OCI-M1 (cell line): ENCODE measurements at regions not wholly inside any gene's neighbourhood (a gene's known extent, or its start where the extent isn't known, plus 50 kb on each side); places are given as distances from the start of the nearest gene placed in this dataset.

ENCODE experiments used
- DNase-seq: peaks from one replicate; lab custom pipeline; 2025; lab: John Stamatoyannopoulos, UW

DNA sequence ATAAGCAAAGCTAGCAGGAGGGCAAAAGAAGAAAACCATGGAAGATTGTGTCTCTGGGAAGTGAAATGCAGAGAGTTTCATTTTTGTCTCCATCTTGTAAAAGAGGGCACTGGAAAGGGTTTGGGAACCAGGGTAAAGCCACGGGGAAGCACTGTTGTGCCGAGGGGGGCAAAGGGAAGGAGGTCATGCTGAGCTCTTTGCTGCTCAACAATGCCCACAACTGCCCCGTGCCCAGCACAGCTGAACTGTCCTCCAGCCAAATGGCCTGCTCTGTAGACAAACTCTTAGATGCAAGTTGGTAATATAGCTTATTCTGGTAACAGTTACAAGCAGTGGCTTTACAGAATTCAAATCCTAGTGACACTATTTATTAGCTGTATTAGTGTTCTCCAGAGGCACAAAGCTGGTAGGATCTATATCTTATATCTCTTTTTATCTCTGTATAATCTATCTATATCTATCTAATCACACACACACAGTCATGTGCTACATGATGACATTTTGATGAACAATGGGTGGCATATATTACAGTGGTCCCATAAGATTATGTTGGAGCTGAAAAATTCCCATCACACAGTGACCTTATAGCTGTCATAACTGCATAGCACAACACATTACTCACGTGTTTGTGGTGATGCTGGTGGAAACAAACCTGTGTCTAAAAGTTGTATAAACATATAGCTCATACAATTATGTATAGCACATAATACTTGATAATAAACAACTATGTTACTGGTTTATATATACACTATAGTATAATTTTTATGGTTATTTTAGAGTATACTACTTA lies 203.4 kb upstream of the DDHD1 start:
- DNase-seq: no peak

DNA sequence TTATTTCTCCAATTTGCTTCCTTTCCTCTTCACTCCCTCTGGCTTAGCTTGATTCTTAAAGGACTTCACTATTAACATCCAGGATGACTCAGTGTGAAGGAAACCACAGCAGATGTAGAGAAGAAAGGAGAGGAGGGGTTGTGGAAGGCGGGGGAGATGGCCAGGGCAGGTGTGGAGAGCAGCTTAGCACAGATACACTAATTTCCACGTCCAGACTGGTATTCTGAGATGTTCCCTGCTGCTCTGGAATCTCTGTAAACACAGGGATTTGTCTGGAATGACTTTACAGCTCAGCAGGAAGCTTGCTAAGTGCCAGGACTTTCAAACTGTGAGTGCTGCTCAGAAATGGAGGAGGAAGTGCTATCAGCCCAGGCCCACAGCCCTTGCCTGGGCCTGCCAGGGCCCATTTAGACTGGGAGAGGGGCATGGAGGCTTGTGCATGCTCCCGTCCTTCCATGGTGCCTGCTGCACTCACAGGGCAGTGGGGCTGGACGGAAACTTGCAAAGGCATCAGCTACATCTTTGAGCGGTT lies 202.5 kb upstream of the DDHD1 start:
- DNase-seq: peak; percentile 19

DNA sequence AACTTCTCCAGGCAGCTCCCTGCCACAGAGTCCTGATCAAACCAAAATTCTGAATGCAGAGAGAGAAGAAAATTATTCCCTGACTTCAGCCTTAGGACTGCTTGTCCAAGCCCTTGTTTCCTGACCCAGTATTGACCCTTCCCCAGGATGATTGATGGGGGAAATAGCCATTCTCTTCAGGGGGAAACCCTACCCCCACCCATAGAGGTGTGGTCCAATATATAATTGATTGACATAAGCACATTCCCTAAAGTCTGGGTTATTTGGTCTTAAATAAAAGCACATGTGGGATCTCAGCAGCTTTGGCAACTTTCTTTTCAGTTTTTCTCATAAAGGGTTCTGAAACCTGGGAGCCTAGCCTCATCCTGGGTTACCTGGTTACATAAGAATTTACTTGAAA lies 201.2 kb upstream of the DDHD1 start:
- DNase-seq: no peak

DNA sequence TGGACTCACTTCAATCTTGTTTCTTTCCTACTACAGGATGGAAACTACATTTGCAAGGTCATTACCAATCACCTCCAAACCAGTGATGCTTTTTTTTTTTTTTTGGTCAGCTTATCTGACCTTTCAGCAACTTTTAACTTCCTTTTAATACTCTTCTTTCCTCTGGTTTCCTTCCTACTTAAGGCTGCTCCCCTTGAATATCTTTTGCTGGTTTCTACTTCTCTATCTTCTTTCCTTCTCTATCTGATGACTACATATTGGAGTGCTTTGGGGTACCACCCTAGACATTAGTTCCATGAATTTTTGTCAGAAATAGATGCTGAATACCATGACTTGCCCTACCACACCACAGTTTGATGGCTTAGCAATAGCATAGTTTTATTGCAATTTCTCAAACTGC lies 197.7 kb upstream of the DDHD1 start:
- DNase-seq: peak; percentile 26

DNA sequence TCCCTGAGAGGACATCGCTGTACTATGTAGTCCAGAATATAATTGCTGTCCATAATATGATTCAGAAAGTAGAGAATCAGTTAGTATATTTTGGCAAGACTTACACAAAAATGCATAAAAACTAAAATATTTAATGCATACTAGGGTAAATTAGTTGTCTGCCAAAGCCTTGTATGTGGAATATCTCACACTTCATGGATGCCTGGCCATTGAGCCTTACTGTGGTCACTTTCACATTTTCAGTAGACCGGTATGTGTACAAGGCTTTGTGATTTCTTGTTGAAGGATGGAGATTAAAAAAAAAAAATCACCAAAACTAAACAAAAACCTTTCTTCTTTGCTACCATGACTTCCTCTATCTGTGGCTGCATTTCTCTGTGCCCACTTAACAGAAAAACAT lies 197.3 kb upstream of the DDHD1 start:
- no peak for DNase-seq

DNA sequence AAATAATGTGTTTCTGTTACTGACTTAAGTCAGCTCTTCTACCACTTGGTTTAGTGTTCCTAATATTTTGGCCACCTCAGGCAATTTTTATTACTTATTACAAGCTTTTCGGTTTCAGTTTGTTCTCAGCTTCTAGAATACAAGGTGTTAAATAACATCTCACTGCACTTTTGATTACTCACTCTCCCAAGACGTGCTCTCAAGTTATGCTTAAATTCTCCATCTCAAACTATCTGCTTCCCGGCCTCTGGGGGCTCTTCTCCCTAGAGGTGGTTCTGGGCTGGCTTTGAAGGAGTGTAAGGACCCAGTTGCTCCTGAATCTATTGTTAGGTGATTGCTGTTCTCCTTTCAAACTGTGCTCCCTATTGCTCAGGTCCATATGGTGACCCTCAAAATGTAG lies 193.9 kb upstream of the DDHD1 start:
- DNase-seq: no peak

DNA sequence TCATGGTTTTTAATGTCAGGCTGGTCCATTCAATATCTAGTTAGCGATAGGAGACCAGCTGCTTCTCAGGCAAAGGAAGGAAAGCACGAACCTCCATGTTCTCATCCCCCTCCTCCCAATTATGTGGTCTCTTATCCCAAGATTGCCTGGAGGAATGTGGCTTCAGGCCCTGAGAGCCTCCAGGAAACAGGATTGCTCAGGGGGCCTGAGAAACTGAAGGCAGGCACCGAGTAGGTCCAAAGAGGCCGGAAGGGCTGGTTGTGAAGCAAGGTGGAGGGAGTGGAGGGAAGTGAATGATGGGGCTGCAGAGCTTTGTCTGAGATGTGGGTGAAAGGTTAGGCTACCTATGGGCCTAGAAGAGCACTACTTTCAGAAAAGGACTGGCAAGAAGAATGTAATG lies 188.2 kb upstream of the DDHD1 start:
- no peak for DNase-seq

DNA sequence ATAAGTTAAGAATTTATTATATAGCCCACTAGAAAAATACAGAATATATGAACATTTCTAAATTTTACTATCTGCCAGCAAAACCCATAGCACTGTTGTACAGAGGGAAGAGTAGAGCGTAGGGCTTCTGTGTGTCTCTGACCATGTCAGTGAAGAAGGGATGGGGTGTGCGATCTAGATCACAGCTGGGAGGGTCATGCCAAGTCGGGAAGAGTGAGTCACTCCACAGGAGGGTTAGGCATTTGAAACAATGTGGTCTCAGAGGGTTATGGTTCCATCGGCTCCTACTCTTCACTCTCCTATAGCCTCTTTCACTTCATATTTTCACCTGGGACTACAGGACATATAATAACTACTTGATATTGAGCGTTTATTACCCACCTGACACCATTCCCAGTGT lies 185.1 kb upstream of the DDHD1 start:
- no peak for DNase-seq

DNA sequence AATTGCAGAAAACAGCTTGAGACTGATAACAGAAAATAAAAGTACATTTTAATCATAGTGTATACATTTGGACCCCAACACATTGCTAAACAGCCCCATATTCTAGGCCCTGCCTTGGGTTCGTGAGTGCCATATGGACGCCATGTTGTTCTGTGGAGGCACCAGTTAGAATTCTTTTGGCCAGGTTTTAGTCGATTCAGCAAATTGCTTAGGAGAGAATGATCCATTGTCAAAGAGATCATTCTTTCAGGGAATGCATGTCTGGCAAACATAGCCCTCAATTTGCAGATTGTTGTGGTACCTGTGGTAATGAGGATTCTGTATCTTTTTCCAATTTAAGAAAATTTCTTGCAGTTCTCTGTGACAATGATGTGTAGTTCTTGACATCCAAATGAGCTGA lies 183.6 kb upstream of the DDHD1 start:
- no peak for DNase-seq

DNA sequence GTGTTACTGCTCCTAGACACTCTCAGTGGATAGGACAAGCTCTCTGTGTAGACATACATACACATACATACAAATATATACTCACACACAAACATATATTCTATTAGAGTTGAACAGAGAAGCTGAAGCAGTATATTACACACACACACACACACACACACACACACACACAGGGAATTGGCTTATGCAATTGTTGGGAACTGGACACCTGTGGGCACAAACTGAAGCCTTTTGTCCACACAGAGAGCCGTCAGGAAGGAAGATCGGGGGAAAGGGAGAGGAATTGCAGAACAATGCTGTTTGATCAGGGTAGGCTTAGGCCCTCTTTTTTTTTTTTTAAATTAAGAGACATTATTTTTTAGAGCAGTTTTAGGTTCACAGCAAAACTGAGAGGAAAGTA lies 180.7 kb upstream of the DDHD1 start:
- DNase-seq: no peak

DNA sequence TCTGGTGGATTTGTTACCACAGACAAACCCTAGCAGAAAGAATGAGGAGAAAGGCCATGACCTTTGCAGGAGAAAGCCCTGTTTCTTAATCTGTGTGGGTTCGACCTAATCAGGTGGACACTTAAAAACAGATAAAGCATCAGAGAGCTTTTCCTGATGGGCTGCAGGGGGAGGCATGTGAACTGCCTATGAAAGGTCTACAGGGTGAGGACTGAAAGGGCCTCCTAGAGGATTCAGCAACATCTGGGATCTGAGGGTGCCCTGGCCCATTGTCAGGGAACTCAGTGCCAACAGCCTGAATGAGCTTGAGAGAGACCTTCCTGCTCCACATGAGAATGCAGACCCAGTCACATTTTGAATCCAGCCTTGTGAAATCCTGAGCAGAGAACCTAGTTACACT lies 178.8 kb upstream of the DDHD1 start:
- no peak for DNase-seq

DNA sequence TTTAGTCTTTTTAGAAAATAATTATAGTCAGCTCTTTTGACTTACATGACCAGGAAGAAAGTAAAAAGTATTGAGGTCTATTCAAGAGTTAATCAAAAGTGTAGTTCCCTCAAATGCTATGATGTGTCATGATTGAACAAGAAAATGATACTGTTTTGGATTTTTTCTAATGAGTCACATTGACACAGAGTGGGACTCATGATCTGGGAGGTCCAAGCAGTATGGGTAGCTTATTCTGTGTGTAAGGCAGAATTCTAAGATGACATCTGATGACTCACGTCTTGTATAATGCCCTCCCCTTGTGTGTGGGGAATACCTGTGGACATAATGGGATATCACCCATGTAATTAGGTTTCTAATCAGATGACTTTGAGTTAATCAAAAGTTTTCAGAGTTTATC lies 178.1 kb upstream of the DDHD1 start:
- DNase-seq: no peak

DNA sequence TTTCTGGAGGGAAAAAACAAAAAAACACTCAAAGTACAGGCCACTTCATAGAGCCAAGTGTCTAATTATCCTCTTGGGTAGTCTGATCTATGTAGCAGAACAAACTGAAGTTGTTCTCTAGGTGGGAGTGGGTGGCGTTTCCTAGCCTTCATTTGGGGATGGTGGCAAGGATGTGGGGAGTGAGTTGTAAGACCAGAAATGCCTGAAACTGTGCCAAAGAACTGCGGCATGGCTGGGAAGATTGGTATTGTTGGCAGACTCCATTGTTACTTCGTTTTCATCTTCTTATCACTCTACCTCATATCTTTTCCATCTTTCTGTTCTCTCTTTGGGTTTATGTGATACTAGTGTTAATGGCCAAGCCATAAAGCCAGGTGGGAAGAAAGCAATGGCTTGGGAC lies 177.3 kb upstream of the DDHD1 start:
- DNase-seq: no peak

DNA sequence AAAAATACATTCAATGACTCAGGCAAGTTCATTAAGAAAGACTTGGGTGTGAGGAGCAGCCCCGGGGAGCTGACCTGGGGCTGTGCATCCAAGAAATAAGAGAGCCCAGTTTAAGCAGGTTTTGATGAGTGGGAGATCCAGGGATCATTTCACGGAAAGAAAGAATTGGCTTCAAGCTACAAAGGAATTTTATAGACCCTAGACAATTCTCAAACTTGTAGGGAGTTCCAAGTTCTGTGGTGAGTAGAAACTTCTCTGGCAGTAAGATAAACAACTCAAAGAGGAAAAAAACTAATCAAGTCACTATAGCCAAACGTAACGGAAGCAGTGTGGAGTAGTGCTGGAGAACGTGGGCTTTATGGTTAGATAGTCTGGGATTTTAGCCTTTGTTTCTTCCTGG lies 175.7 kb upstream of the DDHD1 start:
- DNase-seq: no peak

DNA sequence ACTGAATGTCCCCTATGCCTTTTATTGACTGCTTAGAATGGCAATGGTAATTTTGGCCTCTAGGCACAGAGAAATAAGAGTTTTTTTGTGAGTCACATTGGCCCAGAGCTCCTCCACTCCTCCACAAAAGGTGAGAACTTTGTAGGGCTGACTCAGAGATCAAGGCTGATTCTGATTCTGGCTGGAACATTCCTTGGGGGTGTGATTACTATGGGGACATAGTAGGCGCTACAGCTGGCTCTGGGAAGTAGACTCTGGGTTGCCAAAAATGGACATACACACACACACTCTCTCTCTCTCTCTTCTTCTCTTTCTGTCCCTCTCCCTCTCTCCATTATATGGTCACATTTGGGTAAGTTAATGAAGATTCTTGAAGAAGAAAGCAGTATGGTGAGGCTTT lies 174.6 kb upstream of the DDHD1 start:
- DNase-seq: no peak

DNA sequence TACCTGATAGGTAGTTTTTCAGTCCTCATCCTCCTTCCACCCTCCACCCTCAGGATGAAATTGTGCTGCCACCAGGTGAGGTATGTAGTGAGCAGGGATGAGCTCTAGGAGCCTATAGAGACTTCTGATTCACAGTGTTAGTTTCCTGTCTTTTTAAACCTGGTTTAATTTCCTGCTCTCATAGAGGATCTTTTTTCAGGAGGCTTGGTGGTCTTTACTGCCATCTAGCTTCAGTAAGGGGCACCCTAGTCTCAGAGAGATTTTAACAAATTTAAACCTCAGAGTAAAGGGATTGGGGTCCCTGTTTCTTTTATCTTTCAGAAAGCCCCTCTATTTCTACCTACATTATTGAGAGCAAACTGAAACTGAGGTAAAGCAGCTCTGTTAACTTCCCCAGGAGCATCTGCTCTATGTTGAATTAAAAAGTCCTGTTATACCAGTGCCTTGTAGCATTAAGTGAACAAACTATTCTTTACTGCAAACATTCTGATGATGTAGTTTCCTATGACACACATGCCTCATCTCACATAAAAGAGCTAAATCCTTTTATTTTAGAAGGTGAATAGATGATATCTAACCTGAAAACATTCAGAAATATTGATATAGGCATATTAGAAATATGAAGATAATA lies 172.2 kb upstream of the DDHD1 start:
- DNase-seq: peak; percentile 6

DNA sequence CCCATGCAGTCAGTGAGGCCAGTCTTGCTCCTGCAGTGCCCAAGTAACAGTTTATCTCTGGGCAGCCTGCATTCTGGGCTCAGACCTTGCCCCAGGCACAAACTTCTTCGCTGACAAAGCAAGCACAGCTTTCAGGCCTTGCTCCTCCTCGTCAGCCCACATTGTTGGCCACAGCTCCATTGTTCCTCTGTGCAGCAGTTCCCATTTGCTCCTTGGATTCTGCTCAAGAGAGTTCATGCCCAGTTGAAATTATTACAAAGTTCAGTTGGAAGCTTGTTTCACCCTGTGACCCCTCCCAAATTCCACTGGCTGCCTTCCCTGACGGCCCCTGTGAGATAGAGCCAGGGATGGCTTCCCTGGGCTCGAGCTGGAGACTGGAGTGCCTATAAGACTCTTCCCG lies 163.4 kb upstream of the DDHD1 start:
- no peak for DNase-seq

DNA sequence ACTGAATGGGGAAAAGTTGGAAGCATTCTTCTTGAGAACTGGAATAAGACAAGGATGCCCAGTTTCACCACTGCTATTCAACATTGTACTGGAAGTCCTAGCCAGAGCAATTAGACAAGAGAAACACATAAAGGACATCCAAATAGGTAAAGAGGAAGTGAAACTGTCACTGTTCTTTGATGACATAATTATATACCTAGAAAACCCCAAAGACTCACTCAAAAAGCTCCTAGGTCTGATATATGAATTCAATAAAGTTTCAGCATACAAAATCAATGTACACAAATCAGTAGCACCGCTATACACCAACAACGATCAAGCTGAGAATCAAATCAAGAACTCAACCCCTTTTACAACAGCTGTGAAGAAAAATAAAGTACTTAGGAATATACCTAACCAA lies 157.3 kb upstream of the DDHD1 start:
- DNase-seq: no peak

DNA sequence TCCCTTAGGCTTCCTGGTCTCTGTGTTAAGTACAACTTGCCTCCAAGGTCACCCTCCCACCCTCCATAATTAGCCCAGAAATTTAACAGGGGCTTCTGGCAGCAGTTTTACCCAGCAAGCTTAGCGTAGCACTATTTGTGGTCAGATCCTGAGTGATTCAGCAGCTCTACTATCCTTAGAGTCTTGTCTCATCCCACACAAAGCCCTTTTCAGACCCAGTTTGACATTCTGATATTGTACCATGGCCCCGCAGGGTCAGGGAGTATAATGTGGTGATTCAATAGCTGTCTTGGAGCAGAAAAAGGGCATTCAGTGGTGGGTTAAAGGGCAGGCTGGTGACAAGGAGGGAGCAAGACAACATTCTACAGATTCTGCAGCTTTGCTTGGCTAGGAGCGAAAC lies 153.8 kb upstream of the DDHD1 start:
- DNase-seq: peak; percentile 61

DNA sequence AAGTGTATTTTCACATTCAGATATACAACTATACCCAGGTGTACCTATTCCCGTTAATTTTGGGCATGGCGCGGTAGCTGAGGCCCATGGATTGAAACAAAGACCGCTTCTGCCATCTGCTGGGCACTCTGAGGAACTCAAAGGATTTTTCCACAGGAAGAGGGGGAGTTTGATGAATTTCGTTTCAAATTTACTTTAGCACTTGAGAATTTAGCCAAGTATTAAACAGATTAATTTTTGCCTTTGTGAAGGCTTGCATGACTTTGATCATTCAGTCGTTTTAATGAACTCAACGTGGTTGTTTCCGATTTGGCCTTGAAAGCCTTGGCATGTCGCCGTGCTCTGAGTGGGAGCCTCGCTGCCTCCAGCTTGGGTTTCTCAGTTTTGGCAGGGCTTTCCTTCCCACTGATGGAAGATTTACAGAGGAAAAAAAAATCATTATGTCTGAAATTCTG lies 153.2 kb upstream of the DDHD1 start:
- peak; percentile 63 for DNase-seq

DNA sequence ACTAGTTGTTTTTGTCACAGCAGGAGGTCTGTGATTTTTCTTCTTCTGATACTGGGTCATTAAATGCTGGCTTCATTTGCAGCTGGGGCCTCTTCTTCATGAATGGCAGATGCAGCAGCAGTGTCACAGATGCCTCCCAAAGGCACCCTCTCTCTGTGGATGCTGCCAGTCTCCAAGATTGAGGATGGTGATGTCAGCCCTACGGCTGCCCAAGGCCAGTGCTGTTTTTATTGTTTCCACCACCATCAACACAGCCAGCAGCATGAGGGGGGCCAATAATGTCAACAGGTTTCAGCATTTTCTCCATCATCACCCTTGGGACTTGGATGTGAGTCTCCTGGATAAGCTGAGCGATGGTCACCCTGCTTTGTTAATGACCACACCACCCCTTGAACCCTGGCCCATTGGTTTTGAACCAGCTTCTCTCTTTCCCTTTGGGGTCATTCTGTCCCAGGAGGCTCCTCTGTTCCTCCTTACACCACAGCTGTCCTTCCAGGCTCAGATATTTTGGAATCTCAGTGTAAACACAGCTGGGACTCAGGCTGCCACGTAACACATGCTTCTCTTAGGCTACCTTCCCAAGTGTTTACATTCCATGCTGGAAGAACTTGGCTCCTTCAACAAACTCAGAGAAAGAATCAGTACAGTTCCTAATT lies 151.7 kb upstream of the DDHD1 start:
- DNase-seq: no peak

DNA sequence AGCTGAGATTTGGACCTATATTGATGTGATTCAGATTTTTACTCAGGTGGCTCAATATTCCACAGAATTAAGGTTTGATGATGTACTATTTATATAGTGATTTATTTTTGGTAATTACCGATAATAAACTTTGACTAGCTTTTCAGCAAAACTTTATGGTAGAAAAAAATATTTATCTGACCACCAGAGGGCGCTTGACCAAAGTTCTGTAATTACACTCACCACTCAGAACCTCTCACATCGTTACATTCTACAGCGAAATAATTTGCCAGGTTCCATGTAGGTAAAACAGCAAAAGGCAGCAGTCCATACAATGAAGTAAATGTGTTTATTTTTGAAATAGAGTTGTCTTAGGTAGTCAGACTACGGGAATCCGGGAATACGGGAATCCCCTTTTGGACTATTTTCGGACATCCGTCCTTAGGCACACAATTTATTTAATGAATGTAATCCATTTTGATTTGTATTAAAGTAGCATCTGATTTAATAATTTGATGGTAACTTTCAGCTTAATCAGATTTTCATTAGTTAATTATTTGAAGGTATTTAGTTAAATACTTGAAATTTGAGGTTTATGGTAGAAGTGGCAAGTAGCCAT lies 143.0 kb upstream of the DDHD1 start:
- peak; percentile 62 for DNase-seq

DNA sequence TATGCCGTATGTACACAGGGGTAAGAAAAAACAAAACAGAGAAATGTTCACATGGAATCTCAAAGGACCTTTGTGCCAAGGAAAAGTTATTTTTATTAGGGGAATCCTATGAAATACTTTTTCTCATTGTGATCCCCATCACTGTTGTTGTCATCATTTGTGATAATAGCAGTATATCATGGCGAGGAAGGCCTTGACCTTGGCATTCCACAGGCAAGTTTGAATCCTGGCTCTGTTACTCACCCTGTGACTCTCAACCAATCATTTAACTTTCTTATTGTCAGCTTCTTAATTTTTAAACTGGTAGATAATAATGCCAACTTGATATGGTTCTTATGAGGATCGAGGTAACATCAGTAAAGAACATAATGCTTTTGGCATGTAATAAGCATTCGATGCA lies 142.2 kb upstream of the DDHD1 start:
- DNase-seq: no peak
